ENCODE measurements at regions not wholly inside any gene's neighbourhood (a gene's known extent, or its start where the extent isn't known, plus 50 kb on each side); places are given as distances from the start of the nearest gene placed in this dataset.

DNA sequence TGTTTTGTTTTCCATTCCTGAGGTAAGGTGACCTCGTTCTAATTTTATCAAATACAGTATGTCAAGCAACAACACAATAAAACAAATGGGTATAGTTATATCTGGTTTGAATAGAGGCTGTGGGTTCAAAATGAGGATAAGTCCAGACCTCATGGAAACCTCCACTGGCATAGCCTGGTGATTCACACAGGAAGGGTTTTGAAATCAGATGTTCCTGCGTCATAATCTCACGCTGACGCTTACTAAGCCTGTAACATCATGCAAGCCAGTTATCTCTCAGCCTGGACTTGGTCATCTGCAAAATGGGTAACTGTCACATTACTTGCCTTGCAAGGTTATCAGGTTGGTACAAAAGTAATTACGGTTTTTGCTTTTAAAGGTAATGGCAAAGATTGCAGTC lies 1056.3 kb upstream of the EEF2KMT start:
- TF ChIP-seq CTCF (IDR thresholded peaks at IDR 0.05) (no peak), POLR2A (IDR thresholded peaks at IDR 0.05) (no peak)
